Suppressor macrophage treated with lipopolysaccharide for 4 hours (primary cell): ENCODE measurements at regions not wholly inside any gene's neighbourhood (a gene's known extent, or its start where the extent isn't known, plus 50 kb on each side); places are given as distances from the start of the nearest gene placed in this dataset.
"Not testable (repeated sequence)": the region's sequence is repeated elsewhere in the genome, so short reads cannot be mapped to it uniquely, and the experiment has no call there.

ENCODE experiments used
- DNase-seq: peaks from one replicate; pipeline ENCODE4 v3.0.0-alpha.2; 2020

DNA sequence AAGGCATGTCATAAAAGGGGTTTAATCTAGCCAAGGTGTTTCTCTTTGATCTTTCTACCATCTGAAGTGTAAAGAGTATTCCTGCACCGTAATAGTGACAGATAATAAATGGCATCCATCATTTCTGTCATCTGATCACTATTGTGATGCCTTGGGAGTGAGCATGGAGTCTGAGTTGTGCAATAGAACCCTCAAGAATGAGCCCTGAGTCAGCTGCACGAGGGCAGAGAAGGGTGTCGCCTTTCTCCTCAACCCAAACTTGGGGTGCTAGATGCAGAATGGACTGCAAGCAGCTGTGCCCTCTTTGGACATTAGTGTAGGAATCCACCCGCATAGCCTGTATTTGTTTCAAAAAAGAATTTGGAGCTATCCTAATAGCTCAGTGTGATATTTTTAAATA is 115.2 kb downstream of the ZNF37A start:
- DNase-seq, result no peak

DNA sequence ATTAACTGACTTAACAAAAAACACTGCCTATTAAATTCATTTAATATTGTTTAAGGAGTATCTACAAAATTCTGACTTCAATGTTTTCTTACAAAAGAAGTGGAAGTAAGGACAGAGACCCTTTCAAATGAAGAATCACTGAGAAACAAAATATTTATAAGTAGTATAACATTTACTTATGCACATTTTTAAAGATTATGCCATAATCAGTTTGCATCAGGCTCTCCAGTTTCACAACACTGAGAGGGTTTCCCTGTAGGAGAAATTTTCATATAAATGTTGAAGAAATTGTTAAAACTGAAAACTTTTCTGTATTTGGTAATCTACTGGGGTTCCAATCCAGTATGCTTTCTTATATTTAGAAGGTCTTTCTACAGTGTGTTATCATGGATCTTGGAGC is 115.6 kb downstream of the ZNF37A start:
- DNase-seq, result not testable (repeated sequence)

DNA sequence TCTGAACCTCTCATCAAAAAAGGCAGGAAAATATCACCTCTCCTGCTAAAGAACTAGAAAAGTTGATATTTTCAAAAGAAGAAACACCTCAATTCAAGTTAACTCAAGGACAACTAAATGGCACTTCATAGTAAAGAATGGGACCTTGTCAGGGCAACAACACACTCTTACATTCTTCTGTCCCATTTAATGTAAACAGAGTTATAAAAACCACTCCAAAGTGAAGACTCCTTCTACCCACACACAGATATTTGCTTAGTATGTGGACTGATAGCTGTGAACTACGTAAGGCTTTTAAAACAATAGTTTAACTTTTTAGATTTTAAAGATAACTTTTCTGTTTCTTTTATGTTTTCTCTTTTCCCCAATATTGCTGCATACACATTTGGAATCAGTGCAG is 118.3 kb downstream of the ZNF37A start:
- no peak for DNase-seq

DNA sequence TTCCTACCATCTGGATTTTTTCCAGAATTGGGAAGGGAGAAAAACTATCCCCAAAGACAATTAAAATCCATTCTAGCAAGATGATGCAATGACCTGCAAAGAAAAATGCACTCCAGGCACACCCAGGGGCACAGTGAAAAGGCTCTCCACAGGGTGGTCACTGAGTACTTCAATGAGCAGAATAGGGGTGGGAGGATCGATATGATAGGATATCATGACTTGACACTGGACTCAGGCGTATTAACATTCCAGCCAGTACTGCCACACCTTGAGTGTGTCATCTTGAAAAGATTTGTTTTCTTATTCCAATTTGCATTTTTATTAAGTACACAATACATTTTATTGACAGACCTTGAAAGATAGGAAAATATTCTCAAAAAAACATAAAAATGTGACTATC is 132.2 kb downstream of the ZNF37A start:
- no peak for DNase-seq

DNA sequence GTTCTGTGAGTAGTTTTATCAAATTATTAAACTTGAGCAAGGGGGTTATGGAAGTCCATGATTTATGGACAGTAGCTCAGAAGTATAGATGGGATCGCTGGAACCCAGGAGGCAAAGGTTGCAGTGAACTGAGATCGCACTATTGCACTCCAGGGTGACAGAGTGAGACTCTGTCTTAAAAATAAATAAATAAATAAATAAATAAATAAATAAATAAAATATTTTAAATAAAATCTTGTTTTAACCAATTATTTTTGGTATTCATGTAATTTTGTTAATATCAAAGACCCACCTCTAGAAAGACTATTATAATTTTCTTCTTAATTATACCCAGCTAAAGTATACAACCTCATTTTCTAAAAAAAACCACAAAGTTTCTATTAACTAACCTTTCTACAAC is 134.3 kb downstream of the ZNF37A start:
- DNase-seq, result no peak

DNA sequence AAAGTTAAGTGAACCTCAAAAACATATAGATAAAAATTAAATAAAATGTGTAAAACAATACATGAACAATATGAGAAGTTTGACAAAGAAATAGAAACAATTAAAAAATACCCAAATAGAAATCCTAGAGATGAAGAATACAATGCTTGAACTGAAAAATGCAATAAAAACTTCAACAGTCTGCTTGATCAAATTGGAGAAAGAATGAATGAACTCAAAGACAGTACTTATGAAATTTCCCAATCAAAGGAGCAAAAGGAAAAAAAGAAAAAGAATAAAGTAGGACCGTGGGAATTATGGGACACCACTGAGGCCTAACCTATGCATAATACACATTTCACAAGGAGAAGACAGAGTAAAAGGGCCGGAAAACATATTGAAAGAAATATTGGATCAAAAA is 144.3 kb downstream of the ZNF37A start:
- not testable (repeated sequence) for DNase-seq

DNA sequence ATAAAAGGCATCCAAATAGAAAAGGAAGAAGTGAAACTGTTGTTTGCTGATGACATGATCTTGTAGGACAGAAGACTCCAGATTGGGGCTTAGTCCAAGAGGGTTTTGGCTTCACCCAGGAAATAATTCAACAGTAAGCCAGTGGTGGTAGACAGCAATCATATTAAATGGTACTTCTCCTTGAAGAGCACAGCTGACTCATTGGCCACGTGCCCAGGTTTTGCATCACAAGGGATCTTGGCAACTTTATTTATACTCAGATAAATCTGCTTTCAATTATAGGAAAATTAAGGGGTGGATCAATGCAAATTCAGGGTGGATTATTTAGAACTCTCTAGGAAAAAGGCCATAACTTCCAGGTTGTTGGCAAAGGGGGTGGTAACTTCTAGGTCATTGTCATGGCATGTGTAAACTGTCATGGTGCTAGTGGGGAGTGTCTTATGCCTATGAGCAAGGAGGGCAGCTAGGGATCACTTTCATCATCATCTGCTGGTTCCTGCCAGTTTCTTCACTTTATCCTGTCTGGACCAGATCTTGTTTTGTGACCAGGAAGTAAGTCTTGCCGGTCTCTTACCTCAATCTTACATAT is 148.0 kb downstream of the ZNF37A start:
- DNase-seq, result not testable (repeated sequence)

DNA sequence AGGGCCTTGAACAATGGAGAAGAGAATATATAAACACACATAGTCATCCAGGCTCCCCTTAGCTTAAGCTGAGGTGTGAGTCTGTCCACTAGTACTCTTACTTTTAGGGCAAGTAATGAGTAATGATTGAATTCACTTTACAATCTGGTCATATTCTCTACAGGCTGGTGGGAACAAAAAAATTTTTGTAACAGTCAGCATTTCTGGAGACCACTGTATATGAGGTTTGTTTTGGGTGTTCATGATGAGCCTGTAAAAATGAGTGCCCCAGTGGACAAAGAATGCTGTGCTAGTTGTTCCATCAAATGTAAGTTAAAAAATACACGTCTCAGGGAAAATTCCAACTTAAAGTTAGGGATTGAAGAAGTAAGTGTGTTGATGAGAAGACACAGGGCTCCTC is 154.0 kb downstream of the ZNF37A start:
- not testable (repeated sequence) for DNase-seq

DNA sequence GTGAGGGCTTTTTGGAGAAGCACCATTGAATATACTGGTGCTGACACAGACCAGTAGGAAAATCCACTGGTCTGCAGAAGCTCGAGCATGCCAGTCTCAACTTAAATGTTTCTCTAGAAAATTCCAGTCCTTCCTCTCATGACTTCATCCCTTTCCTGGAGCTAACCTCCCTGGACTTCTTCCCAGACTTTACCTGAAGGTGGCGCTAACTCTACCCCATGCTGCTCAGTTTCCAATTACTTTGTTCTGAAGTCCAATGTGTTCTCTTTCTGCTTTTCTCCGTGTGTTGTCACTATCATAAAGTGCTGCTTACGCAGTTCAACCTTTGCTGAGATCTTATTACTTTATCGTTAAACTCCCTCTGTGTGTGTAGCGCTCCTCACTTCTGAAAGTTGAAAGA is 158.4 kb downstream of the ZNF37A start:
- DNase-seq, result not testable (repeated sequence)

DNA sequence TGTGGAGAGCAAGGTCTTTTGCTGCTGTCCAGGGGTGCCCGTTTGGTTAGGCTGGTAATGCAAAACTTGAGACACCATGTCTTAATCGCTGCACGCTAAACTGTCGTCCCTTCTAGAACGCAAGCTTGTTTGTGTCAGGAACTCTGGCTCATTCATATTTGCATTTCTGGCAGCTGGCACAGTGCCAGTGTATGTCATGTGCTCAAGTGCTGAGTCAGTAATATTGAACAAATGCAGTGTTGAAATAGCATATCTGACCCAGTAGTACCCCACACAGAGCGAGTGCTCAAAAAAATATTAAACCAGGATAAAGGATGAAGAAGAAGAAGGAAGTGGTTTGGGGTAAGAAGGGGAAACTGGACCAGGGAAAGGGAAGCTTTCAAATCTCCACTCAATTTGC is 173.4 kb downstream of the ZNF37A start:
- DNase-seq, result not testable (repeated sequence)

DNA sequence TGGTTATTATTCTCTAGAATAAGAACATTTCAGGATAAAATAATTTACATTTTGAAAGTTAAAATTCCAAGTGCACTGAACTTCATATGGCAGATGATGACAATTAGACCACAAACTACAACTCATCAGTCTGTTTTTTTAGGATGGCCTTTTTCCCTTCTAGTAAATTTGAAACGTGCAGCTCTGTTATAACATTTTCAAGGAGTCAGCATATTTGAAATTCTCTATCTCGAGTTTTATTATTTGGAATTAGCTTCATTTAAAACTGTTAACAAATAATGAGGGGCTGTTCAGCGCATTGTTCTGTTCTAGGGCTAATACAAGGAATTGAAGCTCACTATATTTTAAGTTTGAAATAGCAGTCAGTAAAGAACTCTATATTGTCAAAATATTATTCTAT is 176.9 kb downstream of the ZNF37A start:
- DNase-seq, result not testable (repeated sequence)

DNA sequence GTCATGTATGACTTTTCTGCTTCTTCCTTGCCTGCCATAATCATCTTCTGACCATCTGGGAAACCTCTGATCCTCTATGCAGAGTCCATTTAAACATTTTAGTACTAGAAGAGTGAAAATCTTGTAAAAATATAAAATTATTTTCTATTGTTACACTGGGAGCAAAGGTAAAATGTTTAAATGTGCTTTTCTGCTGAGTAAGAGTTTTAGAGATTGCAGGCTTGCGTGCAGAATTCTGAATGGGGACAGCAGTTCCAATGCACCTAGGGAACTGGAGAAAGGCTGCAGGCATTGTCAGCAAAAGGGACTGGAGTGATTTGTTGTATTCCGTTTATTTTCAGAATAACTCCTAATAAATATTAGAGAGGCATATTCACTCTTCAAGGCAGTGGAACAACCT is 180.7 kb downstream of the ZNF37A start:
- not testable (repeated sequence) for DNase-seq

DNA sequence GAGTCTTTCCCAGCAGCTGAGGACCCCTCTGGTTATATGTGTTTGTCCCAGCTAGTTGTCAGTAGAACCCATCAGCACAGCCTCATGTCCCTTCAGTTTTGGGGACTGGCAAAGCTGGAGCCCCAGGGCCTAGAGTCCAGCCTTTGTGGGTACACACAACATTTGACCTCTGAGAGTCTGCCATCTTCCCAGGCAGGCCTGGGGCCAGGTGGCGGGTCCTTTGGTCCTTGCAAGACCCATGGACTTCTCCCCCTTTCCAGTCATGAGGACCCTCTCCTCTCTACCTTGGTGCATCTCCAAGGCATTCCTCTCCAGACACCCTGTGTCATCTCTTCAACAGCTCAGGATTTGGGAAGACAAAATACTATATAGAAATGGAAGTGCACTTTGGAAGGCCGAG is 198.4 kb downstream of the ZNF37A start:
- not testable (repeated sequence) for DNase-seq

DNA sequence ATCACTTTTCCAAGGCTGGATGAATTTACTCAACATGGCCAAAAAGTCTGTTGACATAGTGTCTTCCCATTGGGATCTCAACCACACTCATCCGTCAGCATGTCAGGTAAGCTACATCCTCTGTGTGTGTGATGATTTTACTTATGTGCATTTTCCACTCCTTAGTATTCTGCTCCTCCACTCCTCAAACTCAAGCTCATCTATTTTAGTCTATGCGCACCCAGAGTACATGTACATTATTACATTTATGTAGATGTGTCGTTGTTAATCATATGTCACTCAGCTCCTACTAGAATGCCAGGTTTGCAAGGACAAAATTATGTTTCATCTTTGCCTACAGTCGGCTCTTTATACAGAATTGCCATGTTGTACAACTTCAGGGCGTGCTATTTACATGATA is 216.0 kb downstream of the ZNF37A start:
- DNase-seq, result not testable (repeated sequence)

DNA sequence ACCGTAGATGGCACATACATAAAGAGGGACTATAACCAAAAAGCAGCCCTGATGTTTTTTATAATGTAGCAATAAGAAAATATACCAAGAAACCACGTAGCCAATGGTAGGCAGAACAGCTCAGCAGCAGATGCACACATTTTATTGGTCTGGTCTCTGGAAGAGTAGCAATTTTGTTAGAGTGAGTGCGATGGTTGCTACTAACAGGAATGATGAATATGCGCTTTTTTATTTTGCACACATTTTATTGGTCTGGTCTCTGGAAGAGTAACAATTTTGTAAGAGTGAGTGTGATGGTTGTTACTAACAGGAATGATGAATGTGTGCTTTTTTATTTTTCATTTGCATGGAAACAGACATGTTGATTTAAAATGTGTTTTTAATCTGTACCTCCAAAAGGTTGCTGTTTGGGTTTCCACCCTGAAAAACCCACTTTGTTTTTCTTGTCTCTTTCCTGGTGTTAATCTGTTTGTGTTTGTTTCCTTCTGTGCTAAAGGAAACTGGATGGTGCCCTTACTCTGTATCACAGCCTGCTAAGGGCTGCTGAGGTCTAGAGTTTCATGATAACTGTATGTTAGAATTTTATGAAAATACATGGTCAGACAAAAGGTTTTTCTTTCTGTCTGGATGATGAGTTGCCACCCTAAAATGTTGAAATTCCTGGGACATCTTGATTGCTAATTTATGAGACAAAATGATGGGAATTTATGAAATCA is 221.1 kb downstream of the ZNF37A start:
- not testable (repeated sequence) for DNase-seq

DNA sequence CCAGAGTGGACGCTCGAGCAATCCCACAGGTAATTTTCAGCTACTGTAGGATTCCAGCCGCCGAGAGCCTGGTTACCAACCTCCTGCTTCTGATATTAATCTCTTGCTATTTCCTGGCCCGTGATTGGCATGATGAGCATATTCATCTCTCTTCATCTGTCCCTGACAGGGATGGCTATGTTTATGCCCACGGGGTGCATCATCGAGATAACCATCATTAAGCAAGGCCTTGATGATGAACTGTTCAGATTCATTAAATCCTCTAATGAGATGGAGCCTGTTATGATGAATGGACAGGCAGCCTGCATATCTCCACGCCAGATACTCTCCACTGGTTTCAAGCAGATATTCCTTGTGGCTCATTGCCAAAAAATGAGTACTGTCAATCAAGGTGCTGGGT is 227.3 kb downstream of the ZNF37A start:
- DNase-seq, result not testable (repeated sequence)

DNA sequence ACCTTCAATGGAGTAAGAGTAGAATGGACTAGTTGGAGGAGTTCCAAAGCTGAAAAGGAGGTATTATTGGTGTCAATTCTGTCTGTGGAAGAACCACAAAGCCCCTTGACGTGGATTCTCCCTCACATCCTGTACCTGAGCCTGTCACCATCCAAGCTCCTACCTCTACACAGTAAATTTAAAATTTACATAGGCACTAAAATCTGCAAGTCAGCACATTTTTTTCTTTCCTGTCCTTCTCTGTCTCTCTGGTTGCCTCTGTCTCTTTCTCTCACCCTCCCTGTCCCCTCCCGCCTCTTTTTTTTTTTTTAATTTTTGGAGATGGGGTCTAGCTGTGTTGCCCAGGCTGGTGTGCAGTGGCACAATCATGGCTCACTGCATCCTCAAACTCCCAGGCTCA is 236.2 kb downstream of the ZNF37A start:
- not testable (repeated sequence) for DNase-seq

DNA sequence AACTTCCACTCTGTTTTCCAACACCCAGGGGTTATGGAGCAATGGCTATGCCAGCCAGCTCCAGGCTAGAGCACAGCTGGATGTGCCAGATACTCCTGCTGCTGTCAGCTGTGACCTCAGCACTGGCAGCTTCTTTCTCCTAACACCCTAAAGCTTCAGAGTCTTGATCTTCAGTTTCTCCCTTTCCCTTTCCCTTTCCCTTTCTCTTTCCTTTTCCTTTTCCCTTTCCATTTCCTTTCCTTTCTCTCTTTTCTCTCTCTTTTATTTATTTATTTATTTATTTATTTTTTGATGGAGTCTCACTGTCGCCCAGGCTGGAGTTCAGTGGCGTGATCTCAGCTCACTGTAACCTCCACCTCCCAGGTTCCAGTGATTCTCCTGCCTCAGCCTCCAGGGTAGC is 237.0 kb downstream of the ZNF37A start:
- DNase-seq, result not testable (repeated sequence)

DNA sequence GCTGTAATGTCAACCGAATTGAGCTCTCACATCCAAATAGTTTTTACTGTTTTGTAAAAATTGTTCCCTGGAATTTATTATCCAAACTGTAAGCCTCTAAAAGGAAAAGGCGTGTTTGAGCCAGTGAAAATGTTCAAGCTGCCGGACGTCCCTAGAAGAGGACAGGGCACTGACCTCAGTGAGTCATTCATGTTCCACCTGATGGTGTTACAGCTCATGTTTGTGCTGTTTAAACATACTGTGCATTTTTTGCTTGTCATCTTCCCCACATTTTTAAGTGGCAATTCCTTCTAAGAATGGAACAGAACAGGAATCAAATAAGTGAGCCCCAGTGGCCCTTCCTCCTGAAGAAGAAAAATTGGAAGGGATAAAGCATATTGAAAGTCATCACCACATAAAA is 239.6 kb downstream of the ZNF37A start:
- not testable (repeated sequence) for DNase-seq

DNA sequence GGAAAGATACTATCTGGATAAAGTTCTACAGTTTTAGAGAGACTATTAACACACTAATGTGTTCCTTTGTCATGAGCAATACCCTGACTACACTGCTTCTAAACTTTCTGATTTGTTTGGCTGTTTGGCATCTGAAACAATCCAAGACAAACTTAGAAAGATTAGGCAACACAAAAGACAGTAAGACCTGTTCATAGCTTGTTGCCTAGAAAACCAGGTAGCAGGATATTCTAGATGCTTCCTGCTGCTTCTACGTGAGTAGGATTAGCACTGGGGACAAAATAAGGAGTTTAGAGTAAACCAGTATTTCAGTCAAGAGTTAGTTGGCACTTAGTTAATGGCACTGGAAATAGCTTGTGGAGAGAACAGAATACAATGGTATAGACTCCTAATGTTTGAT is 256.5 kb downstream of the ZNF37A start:
- not testable (repeated sequence) for DNase-seq

DNA sequence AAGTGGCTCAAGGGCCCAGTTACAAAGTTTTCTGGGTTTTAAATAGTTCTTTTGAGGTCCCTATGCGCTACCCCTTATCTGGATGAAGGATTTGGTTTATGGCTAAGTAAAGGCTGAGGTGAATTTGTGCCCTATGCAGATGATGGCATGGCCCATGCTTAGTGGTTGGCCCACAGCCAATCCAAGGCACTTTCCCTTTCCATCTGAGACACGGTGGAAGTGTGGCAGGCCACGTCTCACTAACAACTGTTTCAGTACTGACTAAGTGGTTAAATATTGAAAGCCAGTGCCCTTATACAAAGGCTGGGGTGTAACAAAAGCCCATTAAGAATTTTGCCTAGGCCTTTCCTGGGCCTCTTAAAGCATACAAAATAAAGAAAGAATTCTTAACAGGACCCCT is 260.3 kb downstream of the ZNF37A start:
- peak; percentile 8 for DNase-seq

DNA sequence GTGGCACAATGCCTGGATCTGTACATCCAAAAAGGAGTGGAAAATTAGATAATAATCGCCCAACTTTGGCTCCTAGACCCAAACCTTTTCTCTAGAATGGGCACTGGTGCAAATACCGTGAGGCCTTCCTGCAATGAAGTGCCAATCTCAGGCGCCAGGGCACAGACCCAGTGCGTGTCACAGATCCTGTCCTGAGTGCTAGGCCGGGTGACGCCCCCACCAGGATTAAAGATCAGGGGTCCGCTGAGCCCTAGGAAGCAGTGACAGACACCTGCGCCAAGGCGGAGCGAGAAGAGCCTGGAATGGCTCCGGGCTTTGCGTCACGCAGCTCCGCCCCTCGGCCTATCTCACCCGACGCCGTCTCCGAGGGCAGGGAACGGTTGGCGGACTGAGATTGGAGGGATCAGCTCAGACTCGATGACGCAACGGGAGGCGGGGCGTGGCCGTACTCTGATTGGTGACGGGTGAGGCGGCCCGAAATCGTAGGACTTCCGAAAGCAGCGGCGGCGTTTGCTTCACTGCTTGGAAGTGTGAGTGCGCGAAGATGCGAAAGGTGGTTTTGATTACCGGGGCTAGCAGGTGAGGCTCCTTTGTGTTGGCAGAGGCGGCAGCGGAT is 261.9 kb downstream of the ZNF37A start:
- DNase-seq, result peak; percentile 67

DNA sequence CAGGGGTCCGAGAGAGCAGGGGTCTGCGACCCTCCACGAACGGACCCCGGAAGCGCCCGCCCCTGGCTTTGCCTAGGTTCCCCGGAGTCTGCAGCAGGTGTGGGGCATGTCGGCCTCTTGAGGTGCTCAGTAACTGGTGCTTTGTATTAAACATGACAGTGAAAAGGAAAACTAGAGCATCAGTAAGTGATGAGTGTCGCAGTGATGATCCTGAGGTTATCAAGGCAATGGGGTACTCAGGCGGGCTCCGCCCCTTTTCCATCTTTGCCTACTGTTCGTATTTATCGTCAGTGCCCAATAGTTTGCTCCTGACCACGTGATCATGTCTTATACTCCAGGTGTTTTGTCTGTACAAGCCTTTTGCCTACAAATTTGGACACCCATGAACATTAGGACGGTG is 262.4 kb downstream of the ZNF37A start:
- not testable (repeated sequence) for DNase-seq

DNA sequence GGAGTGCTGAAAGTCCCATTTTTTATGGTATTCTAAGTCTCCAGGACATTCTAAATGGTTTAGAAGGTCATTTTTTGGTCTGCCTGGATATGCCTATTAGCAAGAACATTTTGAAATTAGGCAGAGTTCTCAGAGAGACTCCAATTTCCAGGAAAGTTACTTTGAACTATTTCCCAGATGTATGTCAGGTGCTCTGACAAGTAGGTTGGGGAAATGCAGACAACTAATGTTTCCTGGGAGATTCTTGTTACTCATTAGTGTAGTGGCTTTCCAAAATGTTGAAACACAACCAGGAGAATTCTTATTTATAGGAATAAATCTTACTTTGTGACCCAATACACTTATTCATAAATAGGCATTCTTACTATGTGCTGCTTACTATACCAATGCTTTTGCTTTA is 268.4 kb downstream of the ZNF37A start:
- peak; percentile 5 for DNase-seq
